H1 (cell line): ENCODE measurements at regions not wholly inside any gene's neighbourhood (a gene's known extent, or its start where the extent isn't known, plus 50 kb on each side); places are given as distances from the start of the nearest gene placed in this dataset.

Source experiments
- CTCF ChIA-PET: fragments of 300-600 bp; sonication (Branson Sonifier 250); formaldehyde crosslinking; loops from one replicate; lab custom pipeline; 2021; ENCODE audit not compliant: partially characterized antibody; lab: Charles Lee
- POLR2A ChIA-PET: fragments of 300-600 bp; sonication (Branson Sonifier 250); formaldehyde crosslinking; loops from one replicate; lab custom pipeline; 2021; ENCODE audit warnings: inconsistent platforms; ENCODE audit not compliant: partially characterized antibody; lab: Charles Lee
- DNase-seq, 2 experiments: peaks; one replicate each; pipeline versions ENCODE4 v3.0.0 to v3.0.0-alpha.2; 2010 to 2022; ENCODE audit warnings: low spot score in 2 of 2, low read depth in 1 of 2, mixed read lengths in 1 of 2
- FAIRE-seq: peaks from 2 replicates; lab custom pipeline; 2011; peaks lifted over from hg19 to GRCh38; lab: Jason Lieb, UNC
- H2AFZ ChIP-seq: 2 replicates; pipeline ENCODE4 v1.8.1; 2012; ENCODE audit warnings: low read length, inconsistent platforms
- H2AK5ac ChIP-seq: 2 replicates; pipeline ENCODE4 v1.6.1; 2013; ENCODE audit warnings: low read depth, low read length
- H2BK120ac ChIP-seq: replicated peaks from 2 replicates; pipeline ENCODE3; 2013; ENCODE audit warnings: low read depth, low read length, inconsistent platforms
- H2BK12ac ChIP-seq: 2 replicates; pipeline ENCODE4 v1.6.1; 2013; ENCODE audit warnings: low read depth, low read length
- H2BK15ac ChIP-seq: 2 replicates; pipeline ENCODE4 v1.6.1; 2013; ENCODE audit warnings: low read length
- H2BK20ac ChIP-seq: 2 replicates; pipeline ENCODE4 v1.6.1; 2013; ENCODE audit warnings: low read length
- H2BK5ac ChIP-seq: 2 replicates; pipeline ENCODE4 v1.6.1; 2013; ENCODE audit warnings: low read depth, low read length
- H3K14ac ChIP-seq: 2 replicates; pipeline ENCODE4 v1.6.1; 2013; ENCODE audit warnings: inconsistent platforms; ENCODE audit not compliant: insufficient read length
- H3K18ac ChIP-seq: 2 replicates; pipeline ENCODE4 v1.6.1; 2013; ENCODE audit warnings: low read length; ENCODE audit errors: extremely low read depth
- H3K23ac ChIP-seq: 2 replicates; pipeline ENCODE4 v1.6.1; 2013; ENCODE audit warnings: inconsistent platforms; ENCODE audit not compliant: insufficient read length
- H3K23me2 ChIP-seq: 2 replicates; pipeline ENCODE4 v1.6.1; 2013; ENCODE audit warnings: low read depth, low read length
- H3K27ac ChIP-seq: 2 replicates; pipeline ENCODE4 v1.6.1; 2011; ENCODE audit warnings: low read depth, low read length, inconsistent platforms
- H3K27me3 ChIP-seq, 4 experiments: replicated peaks in 1 of 4; 1 replicate in 1 of 4; 2 replicates in 3 of 4; pipeline versions ENCODE4 v1.6.1 to v1.8.1; 2011 to 2013; ENCODE audit warnings: low read length in 3 of 4, mild to moderate bottlenecking in 3 of 4, inconsistent platforms in 2 of 4, mixed read lengths in 2 of 4, moderate library complexity in 1 of 4; ENCODE audit not compliant: control insufficient read depth in 3 of 4, insufficient read depth in 3 of 4; ENCODE audit errors: extremely low read depth in 1 of 4
- H3K36me3 ChIP-seq, 4 experiments: 2 replicates each; pipeline versions ENCODE4 v1.6.1 to v1.8.1; 2011 to 2013; ENCODE audit warnings: mild to moderate bottlenecking in 4 of 4, low read length in 3 of 4, moderate library complexity in 2 of 4, control low read depth in 1 of 4, inconsistent platforms in 1 of 4; ENCODE audit not compliant: insufficient read depth in 4 of 4, control insufficient read depth in 2 of 4
- H3K4ac ChIP-seq: replicated peaks from 2 replicates; pipeline ENCODE3; 2013; ENCODE audit warnings: low read length, low read depth, mixed read lengths, inconsistent platforms; ENCODE audit not compliant: insufficient read length
- H3K4me1 ChIP-seq, 4 experiments: replicated peaks in 1 of 4; 1 replicate in 1 of 4; 2 replicates in 3 of 4; pipeline versions ENCODE4 v1.6.1 to v1.8.1; 2011 to 2013; ENCODE audit warnings: low read length in 3 of 4, inconsistent platforms in 2 of 4, mixed read lengths in 1 of 4; ENCODE audit not compliant: insufficient read depth in 4 of 4, control insufficient read depth in 3 of 4
- H3K4me2 ChIP-seq, 2 experiments: 2 replicates each; pipeline versions ENCODE4 v1.6.1 to v1.8.1; 2011 to 2013; ENCODE audit warnings: low read depth in 2 of 2, low read length in 2 of 2, control low read depth in 1 of 2, inconsistent platforms in 1 of 2, mild to moderate bottlenecking in 1 of 2; ENCODE audit not compliant: insufficient read depth in 1 of 2
- H3K4me3 ChIP-seq, 4 experiments: fragments of 200-600, 300-600 bp in 1 of 4; sonication (generic), shearing (Covaris generic), sonication (Bioruptor Twin) in 1 of 4; 2 replicates each; pipeline versions ENCODE4 v1.5.1 to v1.8.1; 2011 to 2016; ENCODE audit warnings: low read length in 4 of 4, low read depth in 3 of 4, control low read depth in 2 of 4, inconsistent platforms in 2 of 4, mild to moderate bottlenecking in 2 of 4, mixed read lengths in 1 of 4, moderate library complexity in 1 of 4; ENCODE audit not compliant: insufficient read depth in 2 of 4; ENCODE audit errors: extremely low read depth in 1 of 4
- H3K56ac ChIP-seq: replicated peaks from 2 replicates; pipeline ENCODE3; 2013; ENCODE audit warnings: low read depth, mild to moderate bottlenecking, mixed read lengths, low read length, inconsistent platforms; ENCODE audit not compliant: insufficient read length
- H3K79me1 ChIP-seq: 2 replicates; pipeline ENCODE4 v1.6.1; 2013; ENCODE audit warnings: low read depth, low read length, control low read depth
- H3K79me2 ChIP-seq, 2 experiments: 2 replicates each; pipeline versions ENCODE4 v1.6.1 to v1.8.1; 2012 to 2013; ENCODE audit warnings: low read length in 2 of 2, mild to moderate bottlenecking in 2 of 2, inconsistent platforms in 1 of 2; ENCODE audit not compliant: insufficient read depth in 2 of 2, control insufficient read depth in 1 of 2
- H3K9ac ChIP-seq, 4 experiments: replicated peaks in 1 of 4; 1 replicate in 1 of 4; 2 replicates in 3 of 4; pipeline versions ENCODE4 v1.6.1 to v1.8.1; 2011 to 2013; ENCODE audit warnings: low read depth in 3 of 4, low read length in 3 of 4, control low read depth in 2 of 4, mild to moderate bottlenecking in 2 of 4, moderate library complexity in 2 of 4, inconsistent platforms in 1 of 4; ENCODE audit errors: extremely low read depth in 1 of 4
- H3K9me3 ChIP-seq, 2 experiments: 2 replicates each; pipeline versions ENCODE4 v1.6.1 to v1.8.1; 2012 to 2013; ENCODE audit warnings: mild to moderate bottlenecking in 2 of 2, moderate library complexity in 2 of 2, control low read depth in 1 of 2, inconsistent platforms in 1 of 2, low read depth in 1 of 2, low read length in 1 of 2, mixed read lengths in 1 of 2; ENCODE audit not compliant: insufficient read depth in 2 of 2
- H4K20me1 ChIP-seq, 2 experiments: replicated peaks in 1 of 2; 2 replicates each; pipeline versions ENCODE3 to v1.8.1; 2011 to 2013; ENCODE audit warnings: inconsistent platforms in 2 of 2, low read length in 2 of 2, mild to moderate bottlenecking in 1 of 2; ENCODE audit not compliant: insufficient read depth in 2 of 2, control insufficient read depth in 1 of 2
- H4K5ac ChIP-seq: 2 replicates; pipeline ENCODE4 v1.6.1; 2013; ENCODE audit warnings: low read length, low read depth, mixed read lengths, inconsistent platforms; ENCODE audit not compliant: insufficient read length
- H4K8ac ChIP-seq: 2 replicates; pipeline ENCODE4 v1.8.0; 2013; ENCODE audit warnings: mild to moderate bottlenecking, moderate library complexity, low read length, inconsistent platforms; ENCODE audit not compliant: insufficient read depth; ENCODE audit errors: extremely low read depth
- H4K91ac ChIP-seq: replicated peaks from 2 replicates; pipeline ENCODE3; 2013; ENCODE audit warnings: low read length, mixed read lengths, inconsistent platforms; ENCODE audit not compliant: insufficient read length
- EGR1 ChIP-seq: IDR thresholded peaks from 2 replicates; pipeline ENCODE4 v1.6.1; 2011; ENCODE audit warnings: low read depth, low read length, borderline replicate concordance
- KDM1A ChIP-seq: fragments of 200-600, 300-600 bp; sonication (generic); IDR thresholded peaks from 2 replicates; pipeline ENCODE4 v1.7.1; 2016; ENCODE audit warnings: mild to moderate bottlenecking, low read length, borderline replicate concordance
- POLR2AphosphoS5 ChIP-seq: IDR thresholded peaks from 2 replicates; pipeline ENCODE4 v1.6.1; 2011; ENCODE audit warnings: low read depth, low read length
- SIN3A ChIP-seq, 2 experiments: IDR thresholded peaks in 1 of 2; conservative IDR thresholded peaks in 1 of 2; 2 replicates each; pipeline ENCODE4 v1.6.1; 2011 to 2012; ENCODE audit warnings: low read length in 2 of 2, improper control_type of control experiment in 1 of 2, low read depth in 1 of 2, mild to moderate bottlenecking in 1 of 2
- TCF12 ChIP-seq: IDR thresholded peaks from 2 replicates; pipeline ENCODE4 v1.6.1; 2011; ENCODE audit warnings: low read depth, mild to moderate bottlenecking, low read length

- H3K79me2 ChIP-seq: no peaks in the 10 kb centered on the region
- H3K56ac ChIP-seq: no peak overlapping the region
- no peak overlapping the region for H3K4me3 ChIP-seq
- H3K27me3 ChIP-seq: no peaks in the 10 kb centered on the region
- no peaks in the 10 kb centered on the region for H3K79me1 ChIP-seq
- H4K5ac ChIP-seq: no peak overlapping the region
- H2BK15ac ChIP-seq: no peak overlapping the region
- no peak overlapping the region for H2BK5ac ChIP-seq
- no peak overlapping the region for H3K14ac ChIP-seq
- no peaks in the 10 kb centered on the region for H3K9me3 ChIP-seq
- no peak overlapping the region for H2BK120ac ChIP-seq
- no peak overlapping the region for H4K8ac ChIP-seq
- H3K23ac ChIP-seq: no peak overlapping the region
- no peak overlapping the region for H3K9ac ChIP-seq
- no peak for TF ChIP-seq TCF12
- no peak for TF ChIP-seq SIN3A (conservative IDR thresholded peaks at IDR 0.05 in 1 of 2, IDR thresholded peaks at IDR 0.05 in 1 of 2; ENCODE audit: low read depth in 1 of 2, low read length in 2 of 2)
- no peak for TF ChIP-seq POLR2AphosphoS5
- TF ChIP-seq EGR1: no peak
- no peak for TF ChIP-seq KDM1A
- TF ChIP-seq, all 59 proteins: peak for 0
- ChIA-PET CTCF (interaction anchor here (0.6 kb wide), 1 partner anchor 201 kb away, joined by 3 read pairs; no protein-coding TSS in a partner anchor), POLR2A (no interaction called here)
- no peak overlapping the region for H4K91ac ChIP-seq
- no peak overlapping the region for H3K18ac ChIP-seq
- H3K4me1 ChIP-seq: no peaks in the 10 kb centered on the region; a peak in 1 of 7 replicates
- H3K4me2 ChIP-seq: no peak overlapping the region
- H4K20me1 ChIP-seq: no peaks in the 10 kb centered on the region
- H3K36me3 ChIP-seq: no peaks in the 10 kb centered on the region
- H3K23me2 ChIP-seq: no peaks in the 10 kb centered on the region
- DNase-seq (no peak), FAIRE-seq (no peak)
- H2BK12ac ChIP-seq: no peak overlapping the region
- H3K4ac ChIP-seq: no peak overlapping the region
- no peak overlapping the region for H2AK5ac ChIP-seq
- H2BK20ac ChIP-seq: no peak overlapping the region
- H3K27ac ChIP-seq: no peak overlapping the region
- no peak overlapping the region for H2AFZ ChIP-seq
These were observed 203.8 kb downstream of the SNX19 start for GRCh38 chr11:130712480-130712879.
